Thyroid gland (tissue), 4 donors: ENCODE measurements at regions not wholly inside any gene's neighbourhood (a gene's known extent, or its start where the extent isn't known, plus 50 kb on each side); places are given as distances from the start of the nearest gene placed in this dataset.

Experiments
- POLR2A ChIP-seq, 2 donors: fragments of 450-650 bp; IDR thresholded peaks; one replicate each; pipeline ENCODE4 v1.6.1; 2017; ENCODE audit warnings: antibody characterized with exemption in 2 of 2, mild to moderate bottlenecking in 2 of 2, moderate library complexity in 1 of 2
- TF ChIP-seq, protein P1 (sequence below), 6 experiments: fragments of 200-600 bp in 3 of 6; fragments of 450-650 bp in 3 of 6; sonication (generic) in 3 of 6; IDR thresholded peaks; one replicate each; pipeline ENCODE4 v1.5.1; 2016 to 2019; ENCODE audit warnings: antibody characterized with exemption in 6 of 6, mild to moderate bottlenecking in 2 of 6, inconsistent platforms in 1 of 6, moderate library complexity in 1 of 6

DNA sequence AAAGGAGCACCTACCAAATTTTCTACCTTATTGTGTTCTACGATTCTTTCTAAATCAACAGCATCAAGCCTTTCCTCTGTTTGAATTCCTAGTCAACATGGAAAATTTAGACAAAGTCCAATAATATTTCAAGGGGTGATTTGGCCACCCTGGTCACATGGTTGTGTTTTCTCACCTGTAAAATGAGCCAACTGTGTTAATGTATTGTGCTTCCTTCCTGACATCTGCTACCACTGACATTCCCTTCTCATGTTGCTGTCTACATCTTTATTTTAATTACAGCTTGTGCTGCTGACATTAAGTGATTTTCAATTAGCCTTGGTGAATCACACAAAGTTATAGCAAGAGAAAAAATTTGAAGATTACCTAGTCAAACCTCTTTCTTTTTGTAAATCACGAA is 83.0 kb upstream of the NPSR1 start:
- no peak for TF ChIP-seq POLR2A (IDR thresholded peaks at IDR 0.05)
- TF ChIP-seq, protein P1, sequence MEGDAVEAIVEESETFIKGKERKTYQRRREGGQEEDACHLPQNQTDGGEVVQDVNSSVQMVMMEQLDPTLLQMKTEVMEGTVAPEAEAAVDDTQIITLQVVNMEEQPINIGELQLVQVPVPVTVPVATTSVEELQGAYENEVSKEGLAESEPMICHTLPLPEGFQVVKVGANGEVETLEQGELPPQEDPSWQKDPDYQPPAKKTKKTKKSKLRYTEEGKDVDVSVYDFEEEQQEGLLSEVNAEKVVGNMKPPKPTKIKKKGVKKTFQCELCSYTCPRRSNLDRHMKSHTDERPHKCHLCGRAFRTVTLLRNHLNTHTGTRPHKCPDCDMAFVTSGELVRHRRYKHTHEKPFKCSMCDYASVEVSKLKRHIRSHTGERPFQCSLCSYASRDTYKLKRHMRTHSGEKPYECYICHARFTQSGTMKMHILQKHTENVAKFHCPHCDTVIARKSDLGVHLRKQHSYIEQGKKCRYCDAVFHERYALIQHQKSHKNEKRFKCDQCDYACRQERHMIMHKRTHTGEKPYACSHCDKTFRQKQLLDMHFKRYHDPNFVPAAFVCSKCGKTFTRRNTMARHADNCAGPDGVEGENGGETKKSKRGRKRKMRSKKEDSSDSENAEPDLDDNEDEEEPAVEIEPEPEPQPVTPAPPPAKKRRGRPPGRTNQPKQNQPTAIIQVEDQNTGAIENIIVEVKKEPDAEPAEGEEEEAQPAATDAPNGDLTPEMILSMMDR (IDR thresholded peaks at IDR 0.05): no peak
